ENCODE measurements at regions not wholly inside any gene's neighbourhood (a gene's known extent, or its start where the extent isn't known, plus 50 kb on each side); places are given as distances from the start of the nearest gene placed in this dataset.
"Not testable (repeated sequence)": the region's sequence is repeated elsewhere in the genome, so short reads cannot be mapped to it uniquely, and the experiment has no call there.

GRCh38 chr6:57759850-57760249 lies 442.4 kb downstream of the PRIM2 start:
- not testable (repeated sequence) for TF ChIP-seq ESRRG (CRISPR knock-in tag; IDR thresholded peaks at IDR 0.05); CSRNP3 (CRISPR knock-in tag; IDR thresholded peaks at IDR 0.05); PATZ1 (CRISPR knock-in tag; IDR thresholded peaks at IDR 0.05; ENCODE audit: borderline replicate concordance); ZNF70 (CRISPR knock-in tag; IDR thresholded peaks at IDR 0.05); ZFP3 (CRISPR knock-in tag; IDR thresholded peaks at IDR 0.05); ZNF8 (CRISPR knock-in tag; IDR thresholded peaks at IDR 0.05); TCF4 (CRISPR knock-in tag; IDR thresholded peaks at IDR 0.05; ENCODE audit: borderline replicate concordance); GLIS3 (CRISPR knock-in tag; IDR thresholded peaks at IDR 0.05); ZFP30 (CRISPR knock-in tag; IDR thresholded peaks at IDR 0.05); ZC3H10 (CRISPR knock-in tag; IDR thresholded peaks at IDR 0.05)

Measured in SK-N-SH treated with all-trans-retinoic acid at 6 μM for 48 hours (cell line).